SU-DHL-6 (cell line): ENCODE measurements at regions not wholly inside any gene's neighbourhood (a gene's known extent, or its start where the extent isn't known, plus 50 kb on each side); places are given as distances from the start of the nearest gene placed in this dataset.

Source experiments
- H2AFZ ChIP-seq: fragments of 200-600 bp; sonication (generic); 2 replicates; pipeline ENCODE4 v1.6.1; 2014; ENCODE audit warnings: low read depth, mild to moderate bottlenecking, moderate library complexity, mixed read lengths, antibody characterized with exemption, low read length; ENCODE audit not compliant: severe bottlenecking
- H3F3A ChIP-seq: fragments of 200-600 bp; shearing (Covaris generic); 2 replicates; pipeline ENCODE4 v1.6.0; 2016; ENCODE audit warnings: antibody characterized with exemption, mild to moderate bottlenecking; ENCODE audit not compliant: insufficient read depth
- H3K27ac ChIP-seq: fragments of 200-600 bp; sonication (generic); 2 replicates; pipeline ENCODE4 v1.5.1; 2016; ENCODE audit warnings: low read depth, mild to moderate bottlenecking, low read length, moderate library complexity, mixed read lengths
- H3K27me3 ChIP-seq: fragments of 200-600 bp; sonication (generic), shearing (Covaris generic); 2 replicates; pipeline ENCODE4 v1.6.0; 2014; ENCODE audit warnings: mild to moderate bottlenecking, low read length
- H3K36me3 ChIP-seq: fragments of 200-600 bp; sonication (generic); 2 replicates; pipeline ENCODE4 v1.6.1; 2014; ENCODE audit warnings: mild to moderate bottlenecking, low read length, mixed read lengths
- H3K4me2 ChIP-seq: fragments of 300-600, 200-600 bp; shearing (Covaris generic), sonication (generic); 2 replicates; pipeline ENCODE4 v1.6.0; 2014; ENCODE audit warnings: low read length, low read depth, mild to moderate bottlenecking; ENCODE audit not compliant: poor library complexity, severe bottlenecking
- H3K4me3 ChIP-seq: fragments of 200-600 bp; sonication (generic); 2 replicates; pipeline ENCODE4 v1.5.1; 2014; ENCODE audit warnings: antibody characterized with exemption, low read length, mild to moderate bottlenecking, mixed read lengths; ENCODE audit not compliant: insufficient read depth, poor library complexity, severe bottlenecking
- H3K79me2 ChIP-seq: fragments of 200-600 bp; sonication (generic); 2 replicates; pipeline ENCODE4 v1.6.1; 2014; ENCODE audit warnings: mild to moderate bottlenecking, low read length, moderate library complexity; ENCODE audit not compliant: insufficient read depth
- H3K9ac ChIP-seq: fragments of 200-600 bp; sonication (generic); 2 replicates; pipeline ENCODE4 v1.7.0; 2014; ENCODE audit warnings: mild to moderate bottlenecking, low read length
- H3K9me2 ChIP-seq: fragments of 200-600 bp; sonication (generic); replicated peaks from 2 replicates; pipeline ENCODE4 v1.6.1; 2014; ENCODE audit warnings: low read length; ENCODE audit not compliant: insufficient read depth
- H3K9me3 ChIP-seq: fragments of 200-600 bp; sonication (generic); 2 replicates; pipeline ENCODE4 v1.6.1; 2014; ENCODE audit warnings: low read length, mixed read lengths; ENCODE audit not compliant: insufficient read depth
- H4K20me1 ChIP-seq: fragments of 200-600 bp; sonication (generic); 2 replicates; pipeline ENCODE4 v1.6.1; 2014; ENCODE audit warnings: low read depth, mild to moderate bottlenecking, antibody characterized with exemption, low read length, moderate library complexity, mixed read lengths
- EZH2phosphoT487 ChIP-seq: fragments of 200-600 bp; sonication (generic), shearing (Covaris generic); conservative IDR thresholded peaks from 2 replicates; pipeline ENCODE4 v1.6.1; 2018; ENCODE audit warnings: mild to moderate bottlenecking, antibody characterized with exemption, low read length, moderate library complexity, mixed read lengths
- TF ChIP-seq, protein P1 (sequence below): fragments of 200-600 bp; sonication (generic); IDR thresholded peaks from one replicate; pipeline ENCODE4 v1.5.1; 2017; ENCODE audit warnings: antibody characterized with exemption, mild to moderate bottlenecking, low read length, moderate library complexity; ENCODE audit not compliant: insufficient read depth, poor library complexity, severe bottlenecking

DNA sequence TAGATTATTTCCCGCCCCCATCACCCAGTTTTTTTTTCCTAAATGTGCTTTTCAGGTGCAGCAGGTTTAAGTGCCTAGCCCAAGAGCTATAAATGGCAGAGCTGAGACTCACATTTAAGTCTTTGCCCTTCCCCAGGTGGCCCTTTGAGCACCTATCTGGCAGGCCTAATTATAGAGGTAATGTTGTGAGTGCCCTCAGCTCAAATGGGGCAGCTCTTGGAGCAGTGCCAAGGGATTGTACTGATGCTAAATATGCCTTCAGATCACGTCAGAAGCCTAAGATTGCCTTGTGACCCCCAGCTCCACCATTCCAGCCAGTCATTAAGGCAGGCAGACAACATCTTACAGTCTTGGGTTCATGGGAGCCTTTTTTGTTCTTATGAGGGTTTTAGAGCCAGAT, 159.5 kb downstream of the RPLP1 start:
- no peaks in the 10 kb centered on the region for H3K9me3 ChIP-seq
- no peak overlapping the region for H3K27ac ChIP-seq
- H3F3A ChIP-seq = no peaks in the 10 kb centered on the region
- H2AFZ ChIP-seq = no peak overlapping the region
- no peaks in the 10 kb centered on the region for H3K27me3 ChIP-seq
- no peak overlapping the region for H3K4me2 ChIP-seq
- no peaks in the 10 kb centered on the region for H3K36me3 ChIP-seq
- no peak overlapping the region for H3K9ac ChIP-seq
- no peaks in the 10 kb centered on the region for H3K9me2 ChIP-seq
- TF ChIP-seq EZH2phosphoT487 = no peak
- TF ChIP-seq, protein P1, sequence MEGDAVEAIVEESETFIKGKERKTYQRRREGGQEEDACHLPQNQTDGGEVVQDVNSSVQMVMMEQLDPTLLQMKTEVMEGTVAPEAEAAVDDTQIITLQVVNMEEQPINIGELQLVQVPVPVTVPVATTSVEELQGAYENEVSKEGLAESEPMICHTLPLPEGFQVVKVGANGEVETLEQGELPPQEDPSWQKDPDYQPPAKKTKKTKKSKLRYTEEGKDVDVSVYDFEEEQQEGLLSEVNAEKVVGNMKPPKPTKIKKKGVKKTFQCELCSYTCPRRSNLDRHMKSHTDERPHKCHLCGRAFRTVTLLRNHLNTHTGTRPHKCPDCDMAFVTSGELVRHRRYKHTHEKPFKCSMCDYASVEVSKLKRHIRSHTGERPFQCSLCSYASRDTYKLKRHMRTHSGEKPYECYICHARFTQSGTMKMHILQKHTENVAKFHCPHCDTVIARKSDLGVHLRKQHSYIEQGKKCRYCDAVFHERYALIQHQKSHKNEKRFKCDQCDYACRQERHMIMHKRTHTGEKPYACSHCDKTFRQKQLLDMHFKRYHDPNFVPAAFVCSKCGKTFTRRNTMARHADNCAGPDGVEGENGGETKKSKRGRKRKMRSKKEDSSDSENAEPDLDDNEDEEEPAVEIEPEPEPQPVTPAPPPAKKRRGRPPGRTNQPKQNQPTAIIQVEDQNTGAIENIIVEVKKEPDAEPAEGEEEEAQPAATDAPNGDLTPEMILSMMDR = no peak
- no peak overlapping the region for H3K4me3 ChIP-seq
- H4K20me1 ChIP-seq = no peaks in the 10 kb centered on the region
- H3K79me2 ChIP-seq = no peaks in the 10 kb centered on the region

- Histone ChIP-seq H3K27ac (no peak overlapping the region), H3K27me3 (no peaks in the 10 kb centered on the region), H3K4me3 (no peak overlapping the region), H3K9me2 (no peaks in the 10 kb centered on the region), H3F3A (no peaks in the 10 kb centered on the region), H3K9ac (no peak overlapping the region), H3K9me3 (no peaks in the 10 kb centered on the region), H3K4me2 (no peak overlapping the region), H3K79me2 (no peaks in the 10 kb centered on the region), H3K36me3 (no peaks in the 10 kb centered on the region), H2AFZ (no peak overlapping the region), H4K20me1 (no peaks in the 10 kb centered on the region)
- TF ChIP-seq EZH2phosphoT487 = no peak
- TF ChIP-seq, protein P1 = no peak
Measured at GRCh38 chr15:69613182-69613581, 160.6 kb downstream of the RPLP1 start.

DNA sequence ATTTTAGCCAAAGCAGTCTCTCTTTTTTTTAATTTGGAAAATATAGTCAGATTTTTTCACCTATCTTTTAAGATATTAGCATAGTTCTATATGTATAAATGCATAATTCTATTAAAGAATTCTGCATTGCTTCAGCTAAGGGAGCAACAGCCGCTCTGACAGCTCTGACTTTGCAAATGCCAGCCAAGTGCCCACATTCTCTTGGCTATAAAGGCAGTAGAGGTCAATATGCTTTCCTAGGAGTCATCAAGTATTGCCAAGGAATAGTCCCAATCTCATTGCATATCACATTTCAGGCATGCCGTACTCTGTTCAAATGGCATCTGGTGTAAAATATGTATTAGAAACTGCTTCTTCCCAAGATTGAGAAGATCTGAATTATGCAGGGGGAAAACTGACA, 161.4 kb downstream of the RPLP1 start:
- H4K20me1 ChIP-seq = no peaks in the 10 kb centered on the region
- no peak overlapping the region for H2AFZ ChIP-seq
- H3K9ac ChIP-seq = no peak overlapping the region
- H3F3A ChIP-seq = no peaks in the 10 kb centered on the region
- no peaks in the 10 kb centered on the region for H3K27me3 ChIP-seq
- TF ChIP-seq, protein P1 = no peak
- no peak for TF ChIP-seq EZH2phosphoT487
- no peak overlapping the region for H3K27ac ChIP-seq
- no peak overlapping the region for H3K4me2 ChIP-seq
- H3K9me2 ChIP-seq = no peaks in the 10 kb centered on the region
- no peaks in the 10 kb centered on the region for H3K36me3 ChIP-seq
- H3K79me2 ChIP-seq = no peaks in the 10 kb centered on the region
- H3K9me3 ChIP-seq = no peaks in the 10 kb centered on the region
- H3K4me3 ChIP-seq = no peak overlapping the region
